ENCODE measurements at regions not wholly inside any gene's neighbourhood (a gene's known extent, or its start where the extent isn't known, plus 50 kb on each side); places are given as distances from the start of the nearest gene placed in this dataset.
A peak's percentile ranks its signal among the peaks of the same experiment; 100 is the strongest.

- no peak for DNase-seq (ENCODE audit: low read depth)
These were observed 154.4 kb downstream of the ASB1 start for GRCh38 chr2:238581126-238581525.

- DNase-seq (ENCODE audit: low read depth): no peak
These were observed 155.4 kb downstream of the ASB1 start for GRCh38 chr2:238582159-238582558.

- DNase-seq (ENCODE audit: low read depth): no peak
These were observed 157.9 kb downstream of the ASB1 start for GRCh38 chr2:238584617-238585016.

- DNase-seq (ENCODE audit: low read depth): no peak
These were observed 159.4 kb downstream of the ASB1 start for GRCh38 chr2:238585836-238586821.

GRCh38 chr2:238586931-238587775 is 160.4 kb downstream of the ASB1 start:
- DNase-seq (ENCODE audit: low read depth): no peak

GRCh38 chr2:238587776-238588660 is 161.3 kb downstream of the ASB1 start:
- DNase-seq (ENCODE audit: low read depth): no peak

- no peak for DNase-seq (ENCODE audit: low read depth)
These were observed 163.1 kb downstream of the ASB1 start for GRCh38 chr2:238589591-238590460.

GRCh38 chr2:238591732-238592131 is 165.0 kb downstream of the ASB1 start:
- no peak for DNase-seq (ENCODE audit: low read depth)

- DNase-seq (ENCODE audit: low read depth): no peak
These were observed 166.5 kb downstream of the ASB1 start for GRCh38 chr2:238593236-238593635.

- no peak for DNase-seq (ENCODE audit: low read depth)
These were observed 167.0 kb downstream of the ASB1 start for GRCh38 chr2:238593678-238594077.

GRCh38 chr2:238594796-238595749 is 168.3 kb downstream of the ASB1 start:
- DNase-seq (ENCODE audit: low read depth): no peak

GRCh38 chr2:238595750-238596570 is 169.2 kb downstream of the ASB1 start:
- no peak for DNase-seq (ENCODE audit: low read depth)

GRCh38 chr2:238596571-238597551 is 170.1 kb downstream of the ASB1 start:
- peak; percentile 94 for DNase-seq (ENCODE audit: low read depth)

- no peak for DNase-seq (ENCODE audit: low read depth)
These were observed 171.2 kb downstream of the ASB1 start for GRCh38 chr2:238597638-238598528.

- DNase-seq (ENCODE audit: low read depth): no peak
These were observed 172.2 kb downstream of the ASB1 start for GRCh38 chr2:238598802-238599530.
